ENCODE measurements at regions not wholly inside any gene's neighbourhood (a gene's known extent, or its start where the extent isn't known, plus 50 kb on each side); places are given as distances from the start of the nearest gene placed in this dataset.

DNA sequence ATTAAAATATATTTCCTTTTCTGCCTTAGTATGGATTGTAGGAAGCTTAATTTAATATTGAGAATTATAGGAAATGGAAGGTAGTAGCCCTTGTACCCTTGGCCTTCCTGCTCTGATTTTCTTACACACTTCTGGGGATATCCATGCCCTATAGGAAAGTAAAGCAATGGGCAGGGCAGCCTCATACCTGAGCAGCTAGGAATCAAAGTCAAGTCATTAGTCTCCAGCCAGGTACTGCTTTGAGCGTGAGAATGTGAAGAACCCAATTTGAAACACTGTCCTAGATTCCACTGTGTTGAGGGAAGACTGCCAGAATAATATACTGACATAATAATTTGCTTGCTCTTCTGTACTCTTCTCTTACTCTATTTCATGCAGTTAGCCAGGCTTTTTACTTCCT is 51.0 kb upstream of the L3MBTL3 start:
- no peak for DNase-seq (ENCODE audit: extremely low read depth in 1 of 2, low read depth in 1 of 2)

DNA sequence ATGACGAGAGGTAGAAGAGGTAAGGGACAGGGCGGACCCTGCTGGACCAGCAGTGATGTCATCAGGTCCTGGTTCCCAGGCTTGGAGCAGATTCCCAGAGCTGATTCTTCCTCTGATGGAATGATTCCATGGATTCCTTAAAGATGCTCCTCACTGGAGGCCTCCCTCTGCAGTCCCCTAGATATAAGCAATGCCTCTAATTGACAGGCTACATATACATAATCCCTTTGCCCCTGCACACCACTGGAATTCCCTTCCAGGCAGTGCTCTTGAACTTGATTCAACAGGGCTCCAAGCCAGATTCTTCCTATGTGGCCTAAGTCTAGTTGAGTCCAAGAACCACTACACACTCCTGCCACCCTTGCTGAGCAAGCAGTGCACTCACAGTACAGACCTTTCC is 52.3 kb upstream of the L3MBTL3 start:
- DNase-seq (ENCODE audit: extremely low read depth in 1 of 2, low read depth in 1 of 2): no peak

GRCh38 chr6:129965096-129965495 is 53.3 kb upstream of the L3MBTL3 start:
- DNase-seq (ENCODE audit: extremely low read depth in 1 of 2, low read depth in 1 of 2): no peak

GRCh38 chr6:129959358-129959930 is 58.9 kb upstream of the L3MBTL3 start:
- DNase-seq (ENCODE audit: extremely low read depth in 1 of 2, low read depth in 1 of 2): no peak

- DNase-seq (ENCODE audit: extremely low read depth in 1 of 2, low read depth in 1 of 2): no peak
Observed at GRCh38 chr6:129957941-129958898, 60.2 kb upstream of the L3MBTL3 start.

DNA sequence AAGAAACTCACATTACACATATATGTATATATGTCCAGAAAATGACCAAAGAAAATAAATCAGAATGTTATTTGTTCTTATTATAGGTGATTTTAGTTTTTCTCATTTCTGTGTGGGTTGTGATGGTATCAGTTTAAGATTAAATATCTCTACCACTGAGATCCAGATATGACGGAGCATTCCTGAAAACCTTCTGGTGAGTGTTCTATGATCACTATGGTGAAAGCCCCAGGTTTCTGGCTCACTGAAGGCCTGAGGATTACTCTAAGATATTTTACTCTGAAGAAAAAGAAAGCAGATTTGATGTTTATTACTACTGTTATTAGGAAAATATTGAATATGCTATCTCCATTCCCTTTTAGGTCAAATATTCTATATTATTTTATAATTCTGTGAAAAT is 62.8 kb upstream of the L3MBTL3 start:
- no peak for DNase-seq (ENCODE audit: extremely low read depth in 1 of 2, low read depth in 1 of 2)

GRCh38 chr6:129954749-129955431 is 63.5 kb upstream of the L3MBTL3 start:
- no peak for DNase-seq (ENCODE audit: extremely low read depth in 1 of 2, low read depth in 1 of 2)

- DNase-seq (ENCODE audit: extremely low read depth in 1 of 2, low read depth in 1 of 2): no peak
Observed at GRCh38 chr6:129947797-129948196, 70.6 kb upstream of the L3MBTL3 start.

DNA sequence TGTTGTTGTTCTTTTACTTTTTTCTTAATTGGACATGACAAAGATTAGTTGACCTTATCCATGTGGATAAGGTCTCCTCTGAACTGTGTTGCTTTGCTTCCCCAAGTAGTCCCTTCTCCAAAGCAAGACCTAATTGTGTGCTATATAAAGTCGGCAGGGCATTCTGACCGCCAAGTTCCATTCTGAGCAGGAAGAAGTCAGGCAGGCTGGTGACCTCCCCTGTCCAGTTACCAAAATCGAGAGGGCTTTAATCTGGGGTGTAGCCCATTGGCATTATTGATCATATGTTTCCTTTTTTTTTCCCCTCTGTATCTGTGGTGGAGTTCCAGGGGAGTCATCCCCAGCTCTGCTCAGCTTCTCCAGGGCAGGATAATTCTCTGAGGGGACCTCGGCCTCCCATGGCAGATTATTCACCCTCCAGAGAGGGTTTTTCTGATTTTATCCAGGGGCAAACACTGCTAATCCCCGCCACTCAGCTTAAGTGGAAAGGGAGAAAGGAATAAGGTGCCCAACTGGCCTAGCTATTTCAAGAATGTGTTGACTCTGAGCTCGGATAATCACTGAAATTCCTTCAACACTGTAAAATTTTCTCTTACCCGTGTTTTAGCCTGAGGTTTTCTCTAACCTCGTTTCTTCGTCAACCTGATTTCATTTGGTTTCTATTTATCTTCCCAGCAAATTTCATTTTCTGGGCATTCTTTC is 71.8 kb upstream of the L3MBTL3 start:
- no peak for DNase-seq (ENCODE audit: extremely low read depth in 1 of 2, low read depth in 1 of 2)

GRCh38 chr6:129943637-129944271 is 74.6 kb upstream of the L3MBTL3 start:
- DNase-seq (ENCODE audit: extremely low read depth in 1 of 2, low read depth in 1 of 2): no peak

- no peak for DNase-seq (ENCODE audit: extremely low read depth in 1 of 2, low read depth in 1 of 2)
Observed at GRCh38 chr6:129940454-129941195, 77.8 kb upstream of the L3MBTL3 start.

- DNase-seq (ENCODE audit: extremely low read depth in 1 of 2, low read depth in 1 of 2): no peak
Observed at GRCh38 chr6:129938249-129939020, 77.3 kb upstream of the TMEM244 start.

- DNase-seq (ENCODE audit: extremely low read depth in 1 of 2, low read depth in 1 of 2): peak; percentile 7 to 8
Observed at GRCh38 chr6:129936329-129937165, 75.4 kb upstream of the TMEM244 start.

DNA sequence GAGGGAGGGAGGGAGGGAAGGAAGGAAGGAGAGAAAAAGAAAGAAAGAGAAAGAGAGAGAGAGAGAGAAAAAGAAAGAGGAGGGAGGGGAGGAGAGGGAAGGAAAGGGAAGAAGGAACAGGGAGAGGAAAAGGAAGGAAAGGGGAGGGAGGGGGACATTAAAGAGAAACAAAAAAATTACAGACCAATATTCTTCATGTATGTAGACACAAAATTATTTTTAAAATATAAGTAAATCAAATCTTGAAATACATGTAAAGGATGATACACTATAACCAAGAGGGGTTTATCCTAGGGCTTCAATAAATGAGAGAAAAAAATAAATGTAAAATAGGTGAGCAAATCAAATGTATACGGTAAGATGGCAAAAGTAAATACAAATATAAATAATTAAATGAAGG is 71.2 kb upstream of the TMEM244 start:
- DNase-seq (ENCODE audit: extremely low read depth in 1 of 2, low read depth in 1 of 2): no peak

GRCh38 chr6:129929433-129929832 is 68.3 kb upstream of the TMEM244 start:
- DNase-seq (ENCODE audit: extremely low read depth in 1 of 2, low read depth in 1 of 2): no peak

DNA sequence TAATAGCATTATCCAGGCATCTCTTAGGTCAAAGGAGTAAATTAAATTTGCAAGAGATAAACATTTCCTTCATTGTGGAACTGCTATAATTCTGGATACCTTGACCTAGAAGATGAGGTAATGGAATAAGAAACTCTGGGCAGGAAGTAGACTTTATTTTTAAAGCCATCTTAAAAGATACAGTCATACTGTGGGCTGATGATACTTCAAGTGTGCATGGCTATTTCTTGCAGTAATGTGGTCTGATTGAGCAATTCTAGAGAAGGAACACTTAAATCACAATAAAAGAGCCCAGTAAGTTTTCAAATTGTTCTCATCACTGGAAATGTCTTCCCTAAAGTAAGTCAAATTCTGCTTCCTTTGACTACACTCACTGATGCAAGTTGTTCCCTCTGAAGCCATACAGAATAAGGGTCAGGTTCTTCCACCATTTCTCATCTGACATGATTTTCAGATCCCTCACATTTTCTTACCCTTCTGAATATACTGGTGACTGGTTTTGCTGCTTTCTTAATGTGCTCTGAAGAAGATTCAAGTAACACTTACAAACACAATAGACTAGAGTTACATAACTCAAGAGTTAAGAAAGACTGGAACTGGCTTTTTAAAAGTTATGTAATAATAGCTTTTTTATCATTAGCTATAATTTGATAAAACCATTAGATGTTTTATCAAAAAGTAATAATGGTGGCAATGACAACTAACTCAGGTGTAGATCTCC is 62.6 kb upstream of the TMEM244 start:
- DNase-seq (ENCODE audit: extremely low read depth in 1 of 2, low read depth in 1 of 2): no peak

- no peak for DNase-seq (ENCODE audit: extremely low read depth in 1 of 2, low read depth in 1 of 2)
Observed at GRCh38 chr6:129921169-129921817, 60.2 kb upstream of the TMEM244 start.
